ENCODE measurements at regions not wholly inside any gene's neighbourhood (a gene's known extent, or its start where the extent isn't known, plus 50 kb on each side); places are given as distances from the start of the nearest gene placed in this dataset.

DNA sequence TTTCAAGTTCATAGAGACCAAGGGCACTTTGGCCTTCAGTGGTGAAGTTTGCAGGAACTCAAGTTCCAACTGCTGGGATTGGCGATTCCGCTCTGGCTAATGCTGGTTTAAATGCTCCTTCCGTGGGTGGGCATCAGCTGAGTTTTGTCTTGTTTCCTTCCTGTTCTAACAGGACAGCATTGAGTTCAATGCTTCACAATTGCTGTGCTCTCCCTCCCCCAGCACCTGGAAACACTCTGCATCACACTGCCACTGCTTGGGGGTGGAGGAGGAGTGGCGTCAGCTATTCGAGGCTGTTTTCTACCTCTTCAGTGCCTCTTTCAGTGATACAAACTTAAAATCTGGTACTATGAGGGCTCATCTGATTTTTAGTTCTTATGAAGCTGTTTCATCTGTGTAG lies 634.9 kb downstream of the FSCB start:
- no peak overlapping the region for H3K4me3 ChIP-seq (ENCODE audit: low read depth, low read length)
- H3K27me3 ChIP-seq (ENCODE audit: control insufficient read depth, insufficient read depth, low read length), result no peaks in the 10 kb centered on the region
- DNase-seq (ENCODE audit: low read depth) (no peak), FAIRE-seq (no peak)
- no peak for TF ChIP-seq CTCF (IDR thresholded peaks at IDR 0.05; ENCODE audit: insufficient read depth, low read length, severe bottlenecking)
- no peaks in the 10 kb centered on the region for H3K36me3 ChIP-seq (ENCODE audit: control insufficient read depth, insufficient read depth, low read length)

DNA sequence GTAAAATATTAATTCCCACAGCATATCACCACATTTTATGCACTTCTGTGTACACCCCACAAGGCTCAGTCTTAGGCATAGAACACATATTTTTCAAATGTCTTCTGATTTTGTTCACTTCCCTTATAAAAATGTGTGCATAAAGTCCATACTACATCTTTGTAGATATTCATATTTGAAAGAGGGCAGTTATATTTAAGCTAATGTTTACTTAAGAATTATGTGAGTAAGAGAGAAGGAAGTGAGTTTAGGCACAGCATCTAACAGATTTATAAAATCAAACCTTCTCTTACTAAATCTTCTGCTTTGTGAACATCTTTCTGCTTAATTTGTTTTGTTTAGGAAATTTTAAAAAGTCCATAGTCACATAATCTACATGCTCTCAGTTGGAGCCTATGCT lies 648.1 kb downstream of the FSCB start:
- DNase-seq (ENCODE audit: low read depth) (no peak), FAIRE-seq (no peak)
- Histone ChIP-seq H3K4me3 (ENCODE audit: low read depth, low read length) (no peak overlapping the region), H3K27me3 (ENCODE audit: control insufficient read depth, insufficient read depth, low read length) (no peaks in the 10 kb centered on the region), H3K36me3 (ENCODE audit: control insufficient read depth, insufficient read depth, low read length) (no peaks in the 10 kb centered on the region)
- TF ChIP-seq CTCF (IDR thresholded peaks at IDR 0.05; ENCODE audit: insufficient read depth, low read length, severe bottlenecking), result no peak

- TF ChIP-seq CTCF (IDR thresholded peaks at IDR 0.05; ENCODE audit: insufficient read depth, low read length, severe bottlenecking), result no peak
- H3K4me3 ChIP-seq (ENCODE audit: low read depth, low read length), result no peak overlapping the region
- no peaks in the 10 kb centered on the region for H3K27me3 ChIP-seq (ENCODE audit: control insufficient read depth, insufficient read depth, low read length)
- DNase-seq (ENCODE audit: low read depth) (no peak), FAIRE-seq (no peak)
- no peaks in the 10 kb centered on the region for H3K36me3 ChIP-seq (ENCODE audit: control insufficient read depth, insufficient read depth, low read length)
Observed at GRCh38 chr14:43855556-43855955, 651.5 kb downstream of the FSCB start.

DNA sequence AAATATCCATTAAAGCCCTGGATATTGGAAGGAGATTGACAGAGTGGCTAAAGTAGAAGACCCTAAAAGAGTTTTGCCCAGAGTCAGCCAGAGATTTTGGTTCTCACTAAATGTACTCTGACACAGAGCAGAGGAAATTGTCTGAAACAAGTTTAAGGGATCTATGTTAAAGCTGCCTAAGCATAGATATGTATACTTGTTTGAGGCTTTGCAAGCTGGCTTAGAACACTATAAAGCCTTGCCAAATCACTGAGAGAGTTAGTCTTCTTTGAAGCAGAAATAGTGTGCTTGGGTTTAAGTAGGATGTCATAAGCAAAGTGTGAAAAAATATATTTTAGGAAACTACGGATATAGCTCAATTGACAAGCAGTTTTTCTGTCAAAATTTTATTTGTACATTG lies 653.5 kb downstream of the FSCB start:
- DNase-seq (ENCODE audit: low read depth) (no peak), FAIRE-seq (no peak)
- no peaks in the 10 kb centered on the region for H3K27me3 ChIP-seq (ENCODE audit: control insufficient read depth, insufficient read depth, low read length)
- H3K36me3 ChIP-seq (ENCODE audit: control insufficient read depth, insufficient read depth, low read length), result no peaks in the 10 kb centered on the region
- TF ChIP-seq CTCF (IDR thresholded peaks at IDR 0.05; ENCODE audit: insufficient read depth, low read length, severe bottlenecking), result no peak
- H3K4me3 ChIP-seq (ENCODE audit: low read depth, low read length), result no peak overlapping the region

DNA sequence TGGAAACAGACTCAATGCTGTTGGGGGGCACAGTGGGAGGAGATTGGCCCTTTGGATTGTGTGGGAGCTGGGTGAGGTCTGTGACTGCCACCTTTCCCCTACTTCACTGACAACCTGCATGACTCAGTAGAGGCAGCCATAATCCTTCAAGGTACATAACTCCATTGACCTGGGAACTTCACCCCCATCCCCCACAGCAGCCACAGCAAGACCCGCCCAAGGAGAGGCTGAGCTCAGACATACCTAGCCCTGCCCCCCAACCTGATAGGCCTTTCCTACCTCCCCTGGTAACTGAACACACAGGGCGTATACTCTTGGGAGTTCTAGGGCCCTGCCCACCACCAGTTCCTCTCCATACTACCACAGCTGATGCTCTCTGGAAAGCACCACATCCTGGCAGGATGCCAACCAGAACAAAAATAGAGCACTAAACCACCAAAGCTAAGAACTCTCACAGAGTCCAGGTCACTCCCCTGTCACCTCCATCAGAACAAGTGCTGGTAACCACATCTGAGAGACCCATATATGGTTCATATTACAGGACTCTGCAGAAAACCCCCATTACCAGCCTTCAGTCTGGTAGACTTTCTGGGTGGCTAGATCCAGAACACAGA lies 703.9 kb downstream of the FSCB start:
- no peak for TF ChIP-seq CTCF (IDR thresholded peaks at IDR 0.05; ENCODE audit: insufficient read depth, low read length, severe bottlenecking)
- no peaks in the 10 kb centered on the region for H3K36me3 ChIP-seq (ENCODE audit: control insufficient read depth, insufficient read depth, low read length)
- H3K27me3 ChIP-seq (ENCODE audit: control insufficient read depth, insufficient read depth, low read length), result no peaks in the 10 kb centered on the region
- FAIRE-seq (no peak), DNase-seq (ENCODE audit: low read depth) (no peak)
- H3K4me3 ChIP-seq (ENCODE audit: low read depth, low read length), result no peak overlapping the region

GRCh38 chr14:43795600-43796228 lies 711.4 kb downstream of the FSCB start:
- Histone ChIP-seq H3K4me3 (ENCODE audit: low read depth, low read length) (no peak overlapping the region), H3K36me3 (ENCODE audit: control insufficient read depth, insufficient read depth, low read length) (no peaks in the 10 kb centered on the region), H3K27me3 (ENCODE audit: control insufficient read depth, insufficient read depth, low read length) (no peaks in the 10 kb centered on the region)
- FAIRE-seq (no peak), DNase-seq (ENCODE audit: low read depth) (no peak)
- no peak for TF ChIP-seq CTCF (IDR thresholded peaks at IDR 0.05; ENCODE audit: insufficient read depth, low read length, severe bottlenecking)
